ENCODE measurements at regions not wholly inside any gene's neighbourhood (a gene's known extent, or its start where the extent isn't known, plus 50 kb on each side); places are given as distances from the start of the nearest gene placed in this dataset.

- TF ChIP-seq CTCF (conservative IDR thresholded peaks at IDR 0.05; ENCODE audit: low read depth, low read length): no peak
- TF ChIP-seq EZH2 (IDR thresholded peaks at IDR 0.05; ENCODE audit: borderline replicate concordance, low read depth, low read length, poor library complexity, severe bottlenecking): no peak
Measured at GRCh38 chr6:165744555-165745228, 81.7 kb upstream of the PDE10A start.

Data from A673 (cell line).